Cerebellar cortex (tissue), 1 donor: ENCODE measurements at regions not wholly inside any gene's neighbourhood (a gene's known extent, or its start where the extent isn't known, plus 50 kb on each side); places are given as distances from the start of the nearest gene placed in this dataset.
"Not testable (repeated sequence)": the region's sequence is repeated elsewhere in the genome, so short reads cannot be mapped to it uniquely, and the experiment has no call there.

ENCODE experiments used
- DNase-seq: peaks from one replicate; pipeline ENCODE4 v3.0.0-alpha.2; 2015; ENCODE audit warnings: low spot score

GRCh38 chr19:29054886-29055675 lies 157.9 kb downstream of the UQCRFS1 start:
- no peak for DNase-seq

GRCh38 chr19:29048873-29049272 lies 164.1 kb downstream of the UQCRFS1 start:
- no peak for DNase-seq

- DNase-seq: no peak
These were observed 167.2 kb downstream of the UQCRFS1 start for GRCh38 chr19:29045679-29046254.

- DNase-seq: no peak
These were observed 168.9 kb downstream of the UQCRFS1 start for GRCh38 chr19:29044037-29044436.

GRCh38 chr19:29042450-29042849 lies 170.5 kb downstream of the UQCRFS1 start:
- DNase-seq: no peak

- no peak for DNase-seq
These were observed 172.0 kb downstream of the UQCRFS1 start for GRCh38 chr19:29040951-29041350.

- DNase-seq: no peak
These were observed 172.7 kb downstream of the UQCRFS1 start for GRCh38 chr19:29040292-29040691.

- not testable (repeated sequence) for DNase-seq
These were observed 173.9 kb downstream of the UQCRFS1 start for GRCh38 chr19:29039036-29039435.

GRCh38 chr19:29031216-29031615 lies 181.7 kb downstream of the UQCRFS1 start:
- no peak for DNase-seq

GRCh38 chr19:29029268-29029958 lies 183.5 kb downstream of the UQCRFS1 start:
- no peak for DNase-seq

- DNase-seq: no peak
These were observed 190.4 kb downstream of the UQCRFS1 start for GRCh38 chr19:29022599-29022998.

- DNase-seq: no peak
These were observed 190.8 kb downstream of the UQCRFS1 start for GRCh38 chr19:29022165-29022564.

- no peak for DNase-seq
These were observed 191.6 kb downstream of the UQCRFS1 start for GRCh38 chr19:29021232-29021916.

- no peak for DNase-seq
These were observed 193.5 kb downstream of the UQCRFS1 start for GRCh38 chr19:29019403-29019802.

- DNase-seq: no peak
These were observed 194.4 kb downstream of the UQCRFS1 start for GRCh38 chr19:29018542-29018941.

- no peak for DNase-seq
These were observed 195.2 kb downstream of the UQCRFS1 start for GRCh38 chr19:29017788-29018187.

GRCh38 chr19:29016926-29017760 lies 195.8 kb downstream of the UQCRFS1 start:
- no peak for DNase-seq

GRCh38 chr19:29016353-29016752 lies 196.6 kb downstream of the UQCRFS1 start:
- no peak for DNase-seq

- DNase-seq: no peak
These were observed 197.4 kb downstream of the UQCRFS1 start for GRCh38 chr19:29015569-29015968.

GRCh38 chr19:29014857-29015436 lies 198.0 kb downstream of the UQCRFS1 start:
- no peak for DNase-seq

GRCh38 chr19:29013988-29014387 lies 199.0 kb downstream of the UQCRFS1 start:
- DNase-seq: no peak
